ENCODE measurements at regions not wholly inside any gene's neighbourhood (a gene's known extent, or its start where the extent isn't known, plus 50 kb on each side); places are given as distances from the start of the nearest gene placed in this dataset.
A peak's percentile ranks its signal among the peaks of the same experiment; 100 is the strongest.

DNA sequence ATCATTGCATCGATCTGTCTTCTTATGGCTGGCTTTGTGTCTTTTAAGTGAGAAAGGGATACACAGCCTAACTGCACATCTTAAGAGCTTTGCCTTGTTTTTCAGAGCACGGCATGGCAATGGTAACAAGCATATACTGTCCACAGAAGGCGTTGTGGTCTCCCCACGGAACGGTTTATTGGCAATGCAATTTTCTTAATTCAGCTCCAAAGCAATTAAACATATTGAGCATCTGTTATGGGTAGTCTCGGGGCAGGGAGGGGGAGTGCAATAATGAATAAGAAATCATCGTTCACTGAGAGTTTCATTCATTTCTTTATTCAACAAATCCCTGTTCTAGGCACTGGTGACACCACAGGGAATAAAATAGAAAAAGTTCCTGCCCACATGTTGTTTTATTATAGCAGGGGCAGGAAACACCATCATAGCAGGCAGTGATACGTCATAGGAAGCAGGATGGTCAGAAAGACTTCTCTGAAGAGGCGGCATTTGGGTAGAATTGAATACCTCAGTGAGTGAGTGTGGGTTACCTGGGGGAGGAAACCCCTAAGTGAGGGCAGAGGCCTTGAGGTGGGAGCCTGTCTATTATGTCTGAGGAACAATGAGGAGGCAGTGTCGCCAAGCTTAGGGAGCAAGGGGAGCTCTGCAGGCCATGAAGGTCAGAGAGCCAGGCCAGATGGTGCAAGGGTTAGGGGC lies 185.7 kb upstream of the KL start:
- intact Hi-C loops (cut with DNase I) = no loop called here
- no peak for DNase-seq
- H3K4me1 ChIP-seq (ENCODE audit: control insufficient read depth in 2 of 3, insufficient read depth in 2 of 3, low read depth in 1 of 3, low read length in 3 of 3) = peaks cover 0 to 6% (median 4%) of the 10 kb centered on the region in 3 donors
- H3K36me3 ChIP-seq (ENCODE audit: control insufficient read depth in 2 of 3, insufficient read depth in 3 of 3, low read length in 3 of 3) = no peaks in the 10 kb centered on the region
- H3K4me3 ChIP-seq (ENCODE audit: low read length in 3 of 3) = no peak overlapping the region
- TF ChIP-seq, protein P1, sequence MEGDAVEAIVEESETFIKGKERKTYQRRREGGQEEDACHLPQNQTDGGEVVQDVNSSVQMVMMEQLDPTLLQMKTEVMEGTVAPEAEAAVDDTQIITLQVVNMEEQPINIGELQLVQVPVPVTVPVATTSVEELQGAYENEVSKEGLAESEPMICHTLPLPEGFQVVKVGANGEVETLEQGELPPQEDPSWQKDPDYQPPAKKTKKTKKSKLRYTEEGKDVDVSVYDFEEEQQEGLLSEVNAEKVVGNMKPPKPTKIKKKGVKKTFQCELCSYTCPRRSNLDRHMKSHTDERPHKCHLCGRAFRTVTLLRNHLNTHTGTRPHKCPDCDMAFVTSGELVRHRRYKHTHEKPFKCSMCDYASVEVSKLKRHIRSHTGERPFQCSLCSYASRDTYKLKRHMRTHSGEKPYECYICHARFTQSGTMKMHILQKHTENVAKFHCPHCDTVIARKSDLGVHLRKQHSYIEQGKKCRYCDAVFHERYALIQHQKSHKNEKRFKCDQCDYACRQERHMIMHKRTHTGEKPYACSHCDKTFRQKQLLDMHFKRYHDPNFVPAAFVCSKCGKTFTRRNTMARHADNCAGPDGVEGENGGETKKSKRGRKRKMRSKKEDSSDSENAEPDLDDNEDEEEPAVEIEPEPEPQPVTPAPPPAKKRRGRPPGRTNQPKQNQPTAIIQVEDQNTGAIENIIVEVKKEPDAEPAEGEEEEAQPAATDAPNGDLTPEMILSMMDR (IDR thresholded peaks at IDR 0.05; ENCODE audit: borderline replicate concordance, extremely low read depth, insufficient read depth) = no peak
- no peak overlapping the region for H3K9ac ChIP-seq (ENCODE audit: low read length in 3 of 3)
- no peaks in the 10 kb centered on the region for H3K27me3 ChIP-seq (ENCODE audit: control insufficient read depth, insufficient read depth, low read length)
- no peak for FAIRE-seq
- H3K27ac ChIP-seq (ENCODE audit: low read depth in 2 of 2, low read length in 2 of 2) = no peak overlapping the region
- H3K9me3 ChIP-seq (ENCODE audit: control insufficient read depth in 2 of 3, insufficient read depth in 1 of 3, low read length in 3 of 3) = peaks cover 0 to 2% (median 0%) of the 10 kb centered on the region in 3 donors

DNA sequence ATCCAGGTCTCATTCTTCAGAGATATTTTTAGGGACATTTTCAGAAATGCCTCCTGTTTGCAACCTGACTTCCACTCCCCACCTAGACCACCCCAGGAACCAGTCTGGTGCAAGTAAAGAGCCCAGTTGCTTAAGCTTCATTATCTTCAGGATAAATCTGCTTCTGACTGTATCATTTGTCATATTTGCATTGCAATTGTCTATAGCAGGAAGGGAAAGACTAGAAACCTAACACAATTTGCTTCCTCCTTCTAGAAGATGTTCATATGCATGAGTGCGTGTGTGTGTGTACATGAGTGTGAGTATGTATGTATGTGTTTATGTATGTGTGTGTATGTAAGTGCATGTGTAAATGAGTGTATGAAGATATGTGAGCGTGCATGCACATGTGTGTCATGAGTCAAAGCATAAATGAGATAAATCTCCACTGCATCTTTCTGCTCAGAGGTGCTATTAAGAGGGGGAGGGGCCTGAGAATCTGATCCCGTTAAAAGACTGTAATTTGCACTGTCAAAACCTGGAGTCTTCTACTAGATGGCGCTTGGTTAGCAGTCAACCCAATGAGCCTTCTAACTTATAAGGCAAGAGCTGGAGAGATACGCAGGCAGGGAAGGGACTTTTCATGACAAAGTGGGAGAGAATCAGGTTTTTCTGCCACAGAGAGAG lies 178.8 kb upstream of the KL start:
- FAIRE-seq = no peak
- no peak overlapping the region for H3K27ac ChIP-seq (ENCODE audit: low read depth in 2 of 2, low read length in 2 of 2)
- no peaks in the 10 kb centered on the region for H3K36me3 ChIP-seq (ENCODE audit: control insufficient read depth in 2 of 3, insufficient read depth in 3 of 3, low read length in 3 of 3)
- H3K9me3 ChIP-seq (ENCODE audit: control insufficient read depth in 2 of 3, insufficient read depth in 1 of 3, low read length in 3 of 3) = peaks cover 0 to 2% (median 0%) of the 10 kb centered on the region in 3 donors
- no peak overlapping the region for H3K9ac ChIP-seq (ENCODE audit: low read length in 3 of 3)
- peaks cover 0 to 5% (median 5%) of the 10 kb centered on the region in 3 donors for H3K4me1 ChIP-seq (ENCODE audit: control insufficient read depth in 2 of 3, insufficient read depth in 2 of 3, low read depth in 1 of 3, low read length in 3 of 3)
- DNase-seq = peak in 2 of 5 donors; percentile 34 to 37
- H3K27me3 ChIP-seq (ENCODE audit: control insufficient read depth, insufficient read depth, low read length) = no peaks in the 10 kb centered on the region
- intact Hi-C loops (cut with DNase I) = no loop called here
- H3K4me3 ChIP-seq (ENCODE audit: low read length in 3 of 3) = no peak overlapping the region
- TF ChIP-seq, protein P1 (IDR thresholded peaks at IDR 0.05; ENCODE audit: borderline replicate concordance, extremely low read depth, insufficient read depth) = no peak

DNA sequence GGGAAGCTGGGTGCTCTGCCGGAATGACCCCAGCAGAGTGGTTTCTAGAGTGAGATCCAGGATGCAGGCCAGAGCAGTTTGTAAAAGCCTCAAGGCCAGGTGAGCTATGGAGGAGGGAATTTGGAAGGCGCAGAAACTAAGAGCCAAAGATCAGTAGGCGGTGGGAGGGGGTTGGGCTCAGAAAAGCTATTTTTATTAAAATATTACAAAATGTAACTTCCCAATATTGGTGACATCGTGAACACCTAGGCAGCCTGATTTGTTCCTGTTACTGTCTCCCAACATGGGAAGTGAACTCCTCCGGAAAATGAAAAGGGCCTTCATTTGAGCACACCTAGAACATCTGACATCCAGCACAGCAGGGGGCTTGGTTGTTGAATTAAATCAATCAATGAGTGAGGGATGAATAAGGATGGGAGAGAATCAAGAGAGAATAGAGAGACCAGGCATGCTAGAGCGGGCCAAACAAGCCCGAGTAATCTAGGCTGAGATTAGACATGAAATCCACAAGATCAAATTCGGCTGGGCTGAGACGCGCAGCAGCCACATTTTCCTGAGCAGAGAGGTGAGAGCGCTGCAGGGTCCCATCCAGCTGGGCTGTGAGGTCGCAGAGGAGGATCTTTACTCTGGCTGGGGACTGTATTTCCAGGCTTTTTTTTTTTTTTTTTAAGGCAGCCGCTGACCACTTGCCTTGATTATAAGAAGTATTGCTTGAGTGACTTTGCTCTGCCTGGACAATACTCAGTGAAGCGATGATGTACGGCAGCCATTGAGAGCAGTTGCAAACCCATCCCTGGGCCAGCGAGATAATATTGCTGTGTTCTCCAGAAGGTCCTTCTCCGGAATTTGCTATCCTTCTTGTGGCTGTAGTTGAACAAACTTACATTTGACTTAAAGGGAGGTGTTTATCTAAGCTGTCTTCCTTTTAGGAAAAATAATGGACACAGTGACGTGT lies 178.0 kb upstream of the KL start:
- DNase-seq (peak in 2 of 5 donors; percentile 62 to 68), FAIRE-seq (no peak)

More for the DNA sequence above, 178.0 kb upstream of the KL start:
- H3K27ac ChIP-seq (ENCODE audit: low read depth in 2 of 2, low read length in 2 of 2) = no peak overlapping the region
- H3K4me1 ChIP-seq (ENCODE audit: control insufficient read depth in 2 of 3, insufficient read depth in 2 of 3, low read depth in 1 of 3, low read length in 3 of 3) = peaks cover 0 to 5% (median 5%) of the 10 kb centered on the region in 3 donors
- H3K9ac ChIP-seq (ENCODE audit: low read length in 3 of 3) = peak overlapping the region in 1 of 3 donors; percentile 41
- intact Hi-C loops (cut with DNase I) = no loop called here
- H3K27me3 ChIP-seq (ENCODE audit: control insufficient read depth, insufficient read depth, low read length) = no peaks in the 10 kb centered on the region
- H3K36me3 ChIP-seq (ENCODE audit: control insufficient read depth in 2 of 3, insufficient read depth in 3 of 3, low read length in 3 of 3) = no peaks in the 10 kb centered on the region
- H3K4me3 ChIP-seq (ENCODE audit: low read length in 3 of 3) = peak overlapping the region in 1 of 3 donors; percentile 41
- TF ChIP-seq, protein P1 (IDR thresholded peaks at IDR 0.05; ENCODE audit: borderline replicate concordance, extremely low read depth, insufficient read depth) = no peak
- H3K9me3 ChIP-seq (ENCODE audit: control insufficient read depth in 2 of 3, insufficient read depth in 1 of 3, low read length in 3 of 3) = peaks cover 0 to 2% (median 0%) of the 10 kb centered on the region in 3 donors

Measured in kidney (tissue), 13 donors.